ENCODE measurements at regions not wholly inside any gene's neighbourhood (a gene's known extent, or its start where the extent isn't known, plus 50 kb on each side); places are given as distances from the start of the nearest gene placed in this dataset.

- BruUV-seq (replicated peaks), result no TSS peak
- Histone ChIP-seq H3K9ac (ENCODE audit: low read length) (no peak overlapping the region), H3K9me2 (ENCODE audit: insufficient read depth) (no peaks in the 10 kb centered on the region)
Observed at GRCh38 chr12:60487284-60487683, 891.5 kb downstream of the SLC16A7 start.

GRCh38 chr12:60489071-60489470 lies 893.2 kb downstream of the SLC16A7 start:
- no peaks in the 10 kb centered on the region for H3K4me1 ChIP-seq (ENCODE audit: control insufficient read depth in 1 of 2, insufficient read depth in 2 of 2, low read length in 2 of 2)
- no peak overlapping the region for H3K4me3 ChIP-seq (replicated peaks in 1 of 2; ENCODE audit: low read depth in 1 of 2, low read length in 2 of 2)
- no peak for DNase-seq (ENCODE audit: low read depth, low spot score)
- RAD21 ChIA-PET (ENCODE audit: low non-redundant PET in 1 of 2, low total read pairs in 2 of 2, uncharacterized antibody in 2 of 2, unreplicated experiment in 2 of 2), result no interaction called here
- H4K20me1 ChIP-seq (ENCODE audit: insufficient read depth), result no peaks in the 10 kb centered on the region; the same call in 1 of the 2 replicates
- no peaks in the 10 kb centered on the region for H3K27me3 ChIP-seq (ENCODE audit: insufficient read depth, low read length)
- intact Hi-C loops (cut with micrococcal nuclease), result no loop called here
- H3K9ac ChIP-seq (ENCODE audit: low read length), result no peak overlapping the region
- no peak overlapping the region for H2AFZ ChIP-seq (ENCODE audit: low read depth, low read length, poor library complexity, severe bottlenecking)
- H3K79me2 ChIP-seq (ENCODE audit: insufficient read depth, low read length), result no peaks in the 10 kb centered on the region
- no TSS peak for BruUV-seq (replicated peaks)
- POLR2A ChIA-PET, result no interaction called here
- no peak overlapping the region for H3K27ac ChIP-seq (ENCODE audit: low read depth, low read length)
- no peak overlapping the region for H3K4me2 ChIP-seq (ENCODE audit: low read length)
- no peak for ATAC-seq
- no peaks in the 10 kb centered on the region for H3K36me3 ChIP-seq (ENCODE audit: control insufficient read depth in 1 of 2, insufficient read depth in 2 of 2, low read length in 2 of 2)
- no peaks in the 10 kb centered on the region for H3K9me3 ChIP-seq (ENCODE audit: control insufficient read depth in 1 of 2, insufficient read depth in 1 of 2, low read depth in 1 of 2, low read length in 2 of 2)
- H3K9me2 ChIP-seq (ENCODE audit: insufficient read depth), result no peaks in the 10 kb centered on the region
- CTCF ChIA-PET, result interaction anchor here (1.1 kb wide), 1 partner anchor 383 kb away, joined by 3 read pairs; no protein-coding TSS in a partner anchor
- TF ChIP-seq ATF3 (IDR thresholded peaks at IDR 0.05), result no peak
- no peak for TF ChIP-seq REST (IDR thresholded peaks at IDR 0.05; ENCODE audit: low read depth)
- TF ChIP-seq EZH2phosphoT487 (IDR thresholded peaks at IDR 0.05; ENCODE audit: borderline replicate concordance), result no peak
- no peak for TF ChIP-seq TCF7L2 (IDR thresholded peaks at IDR 0.05; ENCODE audit: borderline replicate concordance, extremely low read depth, insufficient read depth, insufficient read length)
- no peak for TF ChIP-seq ELF1 (IDR thresholded peaks at IDR 0.05; ENCODE audit: borderline replicate concordance, low read depth)
- TF ChIP-seq MAX (IDR thresholded peaks at IDR 0.05), result no peak
- TF ChIP-seq POLR2A (IDR thresholded peaks at IDR 0.05; ENCODE audit: borderline replicate concordance, extremely low read depth, insufficient read depth, insufficient read length), result no peak
- TF ChIP-seq POLR2AphosphoS5 (IDR thresholded peaks at IDR 0.05; ENCODE audit: low read depth, low read length), result no peak
- no peak for TF ChIP-seq CBX3 (IDR thresholded peaks at IDR 0.05; ENCODE audit: low read depth)
- no peak for TF ChIP-seq CTCF (IDR thresholded peaks at IDR 0.05 in 2 of 3, conservative IDR thresholded peaks at IDR 0.05 in 1 of 3; ENCODE audit: borderline replicate concordance in 1 of 3, insufficient read depth in 1 of 3, low read depth in 2 of 3, low read length in 2 of 3)
- no peak for TF ChIP-seq ZFX (IDR thresholded peaks at IDR 0.05)
- TF ChIP-seq ZNF274 (IDR thresholded peaks at IDR 0.05; ENCODE audit: low read depth, low read length), result no peak

More at GRCh38 chr12:60487284-60487683, 891.5 kb downstream of the SLC16A7 start:
- no peak overlapping the region for H2AFZ ChIP-seq (ENCODE audit: low read depth, low read length, poor library complexity, severe bottlenecking)
- no peaks in the 10 kb centered on the region for H3K79me2 ChIP-seq (ENCODE audit: insufficient read depth, low read length)
- no peak overlapping the region for H3K4me3 ChIP-seq (replicated peaks in 1 of 2; ENCODE audit: low read depth in 1 of 2, low read length in 2 of 2)
- ChIA-PET RAD21 (ENCODE audit: low non-redundant PET in 1 of 2, low total read pairs in 2 of 2, uncharacterized antibody in 2 of 2, unreplicated experiment in 2 of 2) (no interaction called here), POLR2A (no interaction called here), CTCF (interaction anchor here (0.8 kb wide), 1 partner anchor 14 kb away, joined by 3 read pairs; no protein-coding TSS in a partner anchor)
- ATAC-seq, result no peak
- intact Hi-C loops (cut with micrococcal nuclease), result no loop called here
- H3K27me3 ChIP-seq (ENCODE audit: insufficient read depth, low read length), result no peaks in the 10 kb centered on the region
- no peaks in the 10 kb centered on the region for H3K36me3 ChIP-seq (ENCODE audit: control insufficient read depth in 1 of 2, insufficient read depth in 2 of 2, low read length in 2 of 2)
- no peaks in the 10 kb centered on the region for H3K9me3 ChIP-seq (ENCODE audit: control insufficient read depth in 1 of 2, insufficient read depth in 1 of 2, low read depth in 1 of 2, low read length in 2 of 2)
- TF ChIP-seq SRF (IDR thresholded peaks at IDR 0.05; ENCODE audit: low read depth) (no peak), ZFX (IDR thresholded peaks at IDR 0.05) (no peak), ELF1 (IDR thresholded peaks at IDR 0.05; ENCODE audit: borderline replicate concordance, low read depth) (no peak), FOSL1 (IDR thresholded peaks at IDR 0.05; ENCODE audit: low read depth) (no peak), ATF3 (IDR thresholded peaks at IDR 0.05) (no peak), JUND (IDR thresholded peaks at IDR 0.05) (no peak)
- H3K4me1 ChIP-seq (ENCODE audit: control insufficient read depth in 1 of 2, insufficient read depth in 2 of 2, low read length in 2 of 2), result no peaks in the 10 kb centered on the region
- no peak overlapping the region for H3K27ac ChIP-seq (ENCODE audit: low read depth, low read length)
- no peak for DNase-seq (ENCODE audit: low read depth, low spot score)
- H4K20me1 ChIP-seq (ENCODE audit: insufficient read depth), result no peaks in the 10 kb centered on the region
- no peak overlapping the region for H3K4me2 ChIP-seq (ENCODE audit: low read length)
